Breast epithelium (tissue), 3 donors: ENCODE measurements at regions not wholly inside any gene's neighbourhood (a gene's known extent, or its start where the extent isn't known, plus 50 kb on each side); places are given as distances from the start of the nearest gene placed in this dataset.

Experiments
- POLR2A ChIP-seq: fragments of 450-650 bp; IDR thresholded peaks from one replicate; pipeline ENCODE4 v1.6.1; 2016; ENCODE audit warnings: antibody characterized with exemption, mild to moderate bottlenecking, moderate library complexity
- TF ChIP-seq, protein P1 (sequence below), 3 donors: fragments of 450-650 bp; IDR thresholded peaks; one replicate each; pipeline ENCODE4 v1.5.1; 2016 to 2017; ENCODE audit warnings: antibody characterized with exemption in 3 of 3, mild to moderate bottlenecking in 3 of 3, moderate library complexity in 3 of 3

DNA sequence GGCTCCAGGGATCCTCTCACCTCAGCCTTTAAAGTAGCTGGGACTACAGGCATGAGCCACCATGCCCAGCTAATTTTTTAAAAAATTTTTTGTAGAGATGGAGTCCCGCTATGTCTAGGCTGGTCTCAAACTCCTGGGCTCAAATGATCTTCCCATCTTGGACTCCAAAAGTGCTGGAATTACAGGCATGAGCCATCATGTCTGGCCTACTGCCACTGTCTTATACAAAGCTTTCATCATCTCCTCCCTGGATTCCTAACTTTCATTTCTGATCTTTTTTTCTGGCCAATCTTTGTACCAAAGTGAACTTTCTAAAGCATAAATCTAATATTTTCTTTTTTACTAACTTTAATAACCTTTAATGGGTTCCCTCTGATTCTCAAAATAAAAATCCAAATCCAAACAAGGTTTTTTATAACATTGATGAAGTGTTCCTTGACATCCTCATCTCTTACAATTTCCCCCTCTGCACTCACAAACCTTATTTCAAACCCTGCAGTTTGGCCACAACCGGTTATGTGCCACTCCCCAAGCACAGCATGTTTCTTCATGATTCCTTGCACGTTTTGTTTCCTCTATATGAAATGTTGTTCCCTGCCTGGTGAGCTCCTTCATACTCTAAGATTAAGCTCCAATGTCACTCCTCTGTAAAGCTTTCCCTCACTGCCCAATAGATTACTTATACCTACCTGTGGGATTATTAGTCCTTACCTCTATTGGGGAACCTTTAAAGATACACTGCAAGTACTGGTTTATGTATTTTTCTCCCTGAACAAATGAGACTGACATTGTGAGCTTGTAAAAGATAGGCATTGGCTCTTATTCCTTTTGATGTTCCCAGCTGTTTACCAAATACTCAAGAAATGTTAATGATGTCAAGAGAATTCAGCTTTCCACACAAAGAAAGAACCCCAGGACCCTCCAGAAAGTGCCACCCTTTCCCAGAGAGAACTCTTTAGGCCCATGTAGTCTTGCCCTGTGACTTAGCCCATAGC, 101.7 kb downstream of the HOXA1 start:
- TF ChIP-seq, protein P1, sequence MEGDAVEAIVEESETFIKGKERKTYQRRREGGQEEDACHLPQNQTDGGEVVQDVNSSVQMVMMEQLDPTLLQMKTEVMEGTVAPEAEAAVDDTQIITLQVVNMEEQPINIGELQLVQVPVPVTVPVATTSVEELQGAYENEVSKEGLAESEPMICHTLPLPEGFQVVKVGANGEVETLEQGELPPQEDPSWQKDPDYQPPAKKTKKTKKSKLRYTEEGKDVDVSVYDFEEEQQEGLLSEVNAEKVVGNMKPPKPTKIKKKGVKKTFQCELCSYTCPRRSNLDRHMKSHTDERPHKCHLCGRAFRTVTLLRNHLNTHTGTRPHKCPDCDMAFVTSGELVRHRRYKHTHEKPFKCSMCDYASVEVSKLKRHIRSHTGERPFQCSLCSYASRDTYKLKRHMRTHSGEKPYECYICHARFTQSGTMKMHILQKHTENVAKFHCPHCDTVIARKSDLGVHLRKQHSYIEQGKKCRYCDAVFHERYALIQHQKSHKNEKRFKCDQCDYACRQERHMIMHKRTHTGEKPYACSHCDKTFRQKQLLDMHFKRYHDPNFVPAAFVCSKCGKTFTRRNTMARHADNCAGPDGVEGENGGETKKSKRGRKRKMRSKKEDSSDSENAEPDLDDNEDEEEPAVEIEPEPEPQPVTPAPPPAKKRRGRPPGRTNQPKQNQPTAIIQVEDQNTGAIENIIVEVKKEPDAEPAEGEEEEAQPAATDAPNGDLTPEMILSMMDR (IDR thresholded peaks at IDR 0.05) = no peak
- TF ChIP-seq POLR2A = no peak
